Right lobe of liver (tissue), 4 donors: ENCODE measurements at regions not wholly inside any gene's neighbourhood (a gene's known extent, or its start where the extent isn't known, plus 50 kb on each side); places are given as distances from the start of the nearest gene placed in this dataset.

Source experiments
- POLR2A ChIP-seq: fragments of 450-650 bp; IDR thresholded peaks from one replicate; pipeline ENCODE4 v1.6.1; 2017; ENCODE audit warnings: antibody characterized with exemption, mild to moderate bottlenecking
- TF ChIP-seq, protein P1 (sequence below), 4 donors: fragments of 200-600 bp in 3 of 4; fragments of 450-650 bp in 1 of 4; IDR thresholded peaks; one replicate each; pipeline versions ENCODE4 v1.5.1 to v1.8.0; 2016 to 2022; ENCODE audit warnings: antibody characterized with exemption in 4 of 4, mild to moderate bottlenecking in 2 of 4
- donor health status: DM: no; HTN: no; CAD: no.
- donor health status: DM: no; HTN: no; CAD: no.
- donor health status: DM: no; HTN: yes; CAD: no.

- TF ChIP-seq, protein P1, sequence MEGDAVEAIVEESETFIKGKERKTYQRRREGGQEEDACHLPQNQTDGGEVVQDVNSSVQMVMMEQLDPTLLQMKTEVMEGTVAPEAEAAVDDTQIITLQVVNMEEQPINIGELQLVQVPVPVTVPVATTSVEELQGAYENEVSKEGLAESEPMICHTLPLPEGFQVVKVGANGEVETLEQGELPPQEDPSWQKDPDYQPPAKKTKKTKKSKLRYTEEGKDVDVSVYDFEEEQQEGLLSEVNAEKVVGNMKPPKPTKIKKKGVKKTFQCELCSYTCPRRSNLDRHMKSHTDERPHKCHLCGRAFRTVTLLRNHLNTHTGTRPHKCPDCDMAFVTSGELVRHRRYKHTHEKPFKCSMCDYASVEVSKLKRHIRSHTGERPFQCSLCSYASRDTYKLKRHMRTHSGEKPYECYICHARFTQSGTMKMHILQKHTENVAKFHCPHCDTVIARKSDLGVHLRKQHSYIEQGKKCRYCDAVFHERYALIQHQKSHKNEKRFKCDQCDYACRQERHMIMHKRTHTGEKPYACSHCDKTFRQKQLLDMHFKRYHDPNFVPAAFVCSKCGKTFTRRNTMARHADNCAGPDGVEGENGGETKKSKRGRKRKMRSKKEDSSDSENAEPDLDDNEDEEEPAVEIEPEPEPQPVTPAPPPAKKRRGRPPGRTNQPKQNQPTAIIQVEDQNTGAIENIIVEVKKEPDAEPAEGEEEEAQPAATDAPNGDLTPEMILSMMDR (IDR thresholded peaks at IDR 0.05): no peak
- no peak for TF ChIP-seq POLR2A
Observed at GRCh38 chr7:9026121-9026520, 592.7 kb downstream of the NXPH1 start.
